A673 (cell line): ENCODE measurements at regions not wholly inside any gene's neighbourhood (a gene's known extent, or its start where the extent isn't known, plus 50 kb on each side); places are given as distances from the start of the nearest gene placed in this dataset.

Experiments
- EZH2 ChIP-seq: fragments of 200-600 bp; sonication (generic); IDR thresholded peaks from 2 replicates; pipeline ENCODE4 v1.6.1; 2017; ENCODE audit warnings: borderline replicate concordance, low read depth, mild to moderate bottlenecking, mixed read lengths, antibody characterized with exemption, low read length; ENCODE audit not compliant: poor library complexity, severe bottlenecking
- TF ChIP-seq, protein P1 (sequence below): fragments of 300-800, 200-600 bp; sonication (generic); conservative IDR thresholded peaks from 2 replicates; pipeline ENCODE4 v1.5.1; 2017; ENCODE audit warnings: low read depth, mild to moderate bottlenecking, antibody characterized with exemption, low read length, moderate library complexity, mixed read lengths

DNA sequence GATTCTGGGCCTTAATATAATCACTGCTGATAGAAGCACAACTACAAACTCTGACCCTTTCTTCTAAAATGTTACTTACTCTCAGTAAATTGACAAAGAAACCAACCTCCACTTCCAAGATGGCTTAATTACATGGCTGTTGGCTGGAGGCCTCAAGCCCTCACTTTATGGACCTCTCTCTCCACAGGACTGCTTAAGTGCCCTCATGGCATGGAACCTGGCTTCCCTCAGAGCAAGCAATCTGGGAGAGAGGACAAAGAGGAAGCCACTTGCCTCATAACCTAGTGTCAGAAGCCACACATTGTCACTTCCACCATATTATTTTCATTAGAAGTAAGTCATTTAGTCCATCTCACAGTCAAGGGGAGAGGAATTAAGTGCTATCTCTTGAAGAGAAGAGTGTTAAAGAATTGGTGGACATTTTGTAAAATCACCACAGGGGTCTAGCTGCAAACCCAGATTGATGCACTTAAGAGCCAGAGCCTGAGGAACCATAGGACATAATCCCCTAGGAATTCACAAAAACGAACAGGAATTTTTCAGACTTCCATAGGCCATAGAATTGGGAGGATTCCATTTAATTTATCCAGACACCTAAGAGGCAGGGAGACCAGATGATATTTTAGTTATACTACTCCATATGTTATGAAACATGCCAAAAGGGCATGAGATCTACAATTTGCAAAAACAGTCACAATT lies 97.5 kb upstream of the TNFSF4 start:
- TF ChIP-seq, protein P1, sequence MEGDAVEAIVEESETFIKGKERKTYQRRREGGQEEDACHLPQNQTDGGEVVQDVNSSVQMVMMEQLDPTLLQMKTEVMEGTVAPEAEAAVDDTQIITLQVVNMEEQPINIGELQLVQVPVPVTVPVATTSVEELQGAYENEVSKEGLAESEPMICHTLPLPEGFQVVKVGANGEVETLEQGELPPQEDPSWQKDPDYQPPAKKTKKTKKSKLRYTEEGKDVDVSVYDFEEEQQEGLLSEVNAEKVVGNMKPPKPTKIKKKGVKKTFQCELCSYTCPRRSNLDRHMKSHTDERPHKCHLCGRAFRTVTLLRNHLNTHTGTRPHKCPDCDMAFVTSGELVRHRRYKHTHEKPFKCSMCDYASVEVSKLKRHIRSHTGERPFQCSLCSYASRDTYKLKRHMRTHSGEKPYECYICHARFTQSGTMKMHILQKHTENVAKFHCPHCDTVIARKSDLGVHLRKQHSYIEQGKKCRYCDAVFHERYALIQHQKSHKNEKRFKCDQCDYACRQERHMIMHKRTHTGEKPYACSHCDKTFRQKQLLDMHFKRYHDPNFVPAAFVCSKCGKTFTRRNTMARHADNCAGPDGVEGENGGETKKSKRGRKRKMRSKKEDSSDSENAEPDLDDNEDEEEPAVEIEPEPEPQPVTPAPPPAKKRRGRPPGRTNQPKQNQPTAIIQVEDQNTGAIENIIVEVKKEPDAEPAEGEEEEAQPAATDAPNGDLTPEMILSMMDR = no peak
- no peak for TF ChIP-seq EZH2
